ENCODE measurements at regions not wholly inside any gene's neighbourhood (a gene's known extent, or its start where the extent isn't known, plus 50 kb on each side); places are given as distances from the start of the nearest gene placed in this dataset.

DNA sequence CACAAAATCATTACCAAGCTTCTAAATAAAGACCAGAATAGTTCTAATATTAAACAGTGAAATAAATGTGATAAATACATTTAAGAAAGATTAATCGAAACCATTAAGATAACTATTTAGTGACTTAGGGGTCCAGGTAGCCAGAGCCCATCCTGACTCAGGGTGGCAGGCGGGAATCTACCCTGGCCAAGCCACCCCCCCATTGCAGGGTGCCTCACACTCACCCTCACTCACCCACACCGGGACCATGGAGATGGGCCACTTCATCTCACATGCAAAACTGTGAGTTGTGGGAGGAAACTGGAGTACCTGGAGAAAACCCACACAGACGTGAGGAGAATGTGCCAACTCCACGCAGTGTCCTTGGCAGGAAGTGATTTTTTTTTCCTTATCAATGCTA lies 237.6 kb upstream of the HAND2 start:
- no peaks in the 10 kb centered on the region for H3K27me3 ChIP-seq (ENCODE audit: control insufficient read depth, insufficient read depth, low read length)
- no peak for TF ChIP-seq CTCF (IDR thresholded peaks at IDR 0.05; ENCODE audit: insufficient read depth, low read length, poor library complexity, severe bottlenecking)
- H3K36me3 ChIP-seq (ENCODE audit: control insufficient read depth, insufficient read depth, low read length) = no peaks in the 10 kb centered on the region
- no peak for DNase-seq (ENCODE audit: low read depth)
- no peak overlapping the region for H3K4me3 ChIP-seq (ENCODE audit: low read depth, low read length)

DNA sequence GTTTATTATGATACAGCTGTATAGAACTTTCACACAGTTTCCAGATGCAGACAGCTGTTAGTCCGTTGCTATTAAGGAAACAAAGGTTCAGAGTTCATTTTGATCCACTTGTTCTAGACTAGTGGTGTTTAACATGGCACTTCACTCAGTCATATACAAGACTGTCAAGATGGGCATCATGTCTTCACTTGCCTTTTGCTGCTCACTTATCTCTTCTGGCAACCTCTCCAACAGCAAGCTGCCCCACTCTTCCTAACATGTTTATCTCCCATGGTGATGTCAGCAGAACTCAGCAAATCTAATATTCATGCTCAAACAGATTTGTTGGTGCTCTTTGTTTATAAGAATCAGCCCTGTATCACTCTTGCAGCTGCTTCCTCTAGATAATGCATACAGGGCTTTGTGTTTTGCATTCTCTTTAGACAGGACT lies 236.2 kb upstream of the HAND2 start:
- DNase-seq (ENCODE audit: low read depth) = no peak
- Histone ChIP-seq H3K36me3 (ENCODE audit: control insufficient read depth, insufficient read depth, low read length) (no peaks in the 10 kb centered on the region), H3K27me3 (ENCODE audit: control insufficient read depth, insufficient read depth, low read length) (no peaks in the 10 kb centered on the region), H3K4me3 (ENCODE audit: low read depth, low read length) (no peak overlapping the region)
- TF ChIP-seq CTCF (IDR thresholded peaks at IDR 0.05; ENCODE audit: insufficient read depth, low read length, poor library complexity, severe bottlenecking) = no peak

DNA sequence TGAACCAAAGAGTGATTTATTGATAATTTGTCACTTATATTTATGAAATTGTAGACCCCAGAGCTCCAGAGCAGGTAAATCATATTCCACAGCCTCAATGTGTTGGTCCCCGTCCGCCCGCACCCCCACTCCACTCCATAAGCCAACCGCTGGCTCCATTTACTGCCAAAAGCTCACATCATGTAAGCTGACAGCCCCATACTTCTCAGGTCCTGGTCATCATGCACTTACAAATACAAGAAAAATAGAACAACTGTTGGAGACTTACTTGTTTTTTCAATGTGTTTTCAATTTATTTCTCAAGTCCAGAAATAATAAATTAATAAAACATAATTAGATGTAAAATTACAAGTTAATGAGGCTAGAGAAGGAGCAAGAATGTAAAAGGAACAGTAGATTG lies 235.7 kb upstream of the HAND2 start:
- no peak overlapping the region for H3K4me3 ChIP-seq (ENCODE audit: low read depth, low read length)
- no peaks in the 10 kb centered on the region for H3K27me3 ChIP-seq (ENCODE audit: control insufficient read depth, insufficient read depth, low read length)
- no peak for TF ChIP-seq CTCF (IDR thresholded peaks at IDR 0.05; ENCODE audit: insufficient read depth, low read length, poor library complexity, severe bottlenecking)
- H3K36me3 ChIP-seq (ENCODE audit: control insufficient read depth, insufficient read depth, low read length) = no peaks in the 10 kb centered on the region
- no peak for DNase-seq (ENCODE audit: low read depth)

- DNase-seq (ENCODE audit: low read depth) = no peak
- H3K4me3 ChIP-seq (ENCODE audit: low read depth, low read length) = no peak overlapping the region
- H3K27me3 ChIP-seq (ENCODE audit: control insufficient read depth, insufficient read depth, low read length) = no peaks in the 10 kb centered on the region
- TF ChIP-seq CTCF (IDR thresholded peaks at IDR 0.05; ENCODE audit: insufficient read depth, low read length, poor library complexity, severe bottlenecking) = no peak
- no peaks in the 10 kb centered on the region for H3K36me3 ChIP-seq (ENCODE audit: control insufficient read depth, insufficient read depth, low read length)
Measured at GRCh38 chr4:173763389-173763788, 233.4 kb upstream of the HAND2 start.

DNA sequence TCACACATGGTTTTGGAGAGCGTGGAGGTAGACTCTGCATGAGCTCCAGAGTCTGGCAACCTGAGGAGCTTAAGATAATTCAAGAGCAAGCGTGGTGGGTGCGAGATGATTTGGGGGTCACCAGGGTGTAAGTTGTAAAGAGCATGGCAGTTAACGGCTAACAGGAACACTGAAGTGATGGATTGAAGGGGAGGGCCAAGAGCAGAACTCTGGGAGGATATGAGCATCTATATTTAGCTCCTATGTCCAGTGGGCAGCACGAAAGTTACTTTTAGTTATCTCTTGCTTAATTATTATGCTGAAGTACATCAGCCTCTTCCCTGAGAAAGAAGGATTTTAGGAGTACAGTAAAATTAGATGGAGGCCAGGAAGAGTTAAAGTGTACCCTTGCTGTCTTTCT lies 231.9 kb upstream of the HAND2 start:
- H3K27me3 ChIP-seq (ENCODE audit: control insufficient read depth, insufficient read depth, low read length) = no peaks in the 10 kb centered on the region
- no peak overlapping the region for H3K4me3 ChIP-seq (ENCODE audit: low read depth, low read length)
- no peak for TF ChIP-seq CTCF (IDR thresholded peaks at IDR 0.05; ENCODE audit: insufficient read depth, low read length, poor library complexity, severe bottlenecking)
- DNase-seq (ENCODE audit: low read depth) = no peak
- H3K36me3 ChIP-seq (ENCODE audit: control insufficient read depth, insufficient read depth, low read length) = no peaks in the 10 kb centered on the region

- Histone ChIP-seq H3K36me3 (ENCODE audit: control insufficient read depth, insufficient read depth, low read length) (no peaks in the 10 kb centered on the region), H3K4me3 (ENCODE audit: low read depth, low read length) (no peak overlapping the region), H3K27me3 (ENCODE audit: control insufficient read depth, insufficient read depth, low read length) (no peaks in the 10 kb centered on the region)
- no peak for TF ChIP-seq CTCF (IDR thresholded peaks at IDR 0.05; ENCODE audit: insufficient read depth, low read length, poor library complexity, severe bottlenecking)
- no peak for DNase-seq (ENCODE audit: low read depth)
Measured at GRCh38 chr4:173761236-173761635, 231.2 kb upstream of the HAND2 start.
